CMK (cell line): ENCODE measurements at regions not wholly inside any gene's neighbourhood (a gene's known extent, or its start where the extent isn't known, plus 50 kb on each side); places are given as distances from the start of the nearest gene placed in this dataset.
"Not testable (repeated sequence)": the region's sequence is repeated elsewhere in the genome, so short reads cannot be mapped to it uniquely, and the experiment has no call there.

Experiments
- DNase-seq: peaks from one replicate; pipeline ENCODE4 v3.0.0-alpha.2; 2010; ENCODE audit warnings: low read depth

- DNase-seq: no peak
Measured at GRCh38 chr16:48997946-48998345, 283.7 kb downstream of the CBLN1 start.

DNA sequence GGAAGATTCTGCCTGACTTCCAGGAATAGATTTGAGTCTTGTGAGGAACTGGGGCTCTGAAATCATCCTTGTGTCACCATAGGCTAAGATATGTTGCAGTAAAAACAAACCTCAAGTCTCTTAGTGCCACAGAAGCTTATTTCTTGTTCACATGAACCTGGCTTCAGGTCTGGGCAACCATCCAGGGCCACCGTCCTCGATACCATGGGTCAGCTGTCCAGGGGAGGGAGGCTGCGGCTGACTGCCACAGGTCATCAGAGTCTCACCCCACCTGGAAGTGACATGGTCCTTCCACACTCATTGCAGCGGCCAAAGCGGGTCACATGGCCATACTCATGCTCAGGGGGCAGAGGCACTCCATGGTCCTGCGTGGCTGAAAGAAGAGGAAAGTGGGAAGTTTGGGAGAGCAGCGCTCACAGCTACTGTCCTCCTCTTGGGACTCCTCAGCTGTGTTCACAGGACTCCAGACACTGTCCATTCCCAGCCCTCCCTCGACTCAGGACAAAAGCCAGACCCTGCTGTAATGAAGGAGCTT is 284.5 kb downstream of the CBLN1 start:
- DNase-seq: no peak

GRCh38 chr16:48978501-48978900 is 303.1 kb downstream of the CBLN1 start:
- no peak for DNase-seq

- DNase-seq: no peak
Measured at GRCh38 chr16:48972236-48972635, 309.4 kb downstream of the CBLN1 start.

- DNase-seq: no peak
Measured at GRCh38 chr16:48971571-48972077, 310.0 kb downstream of the CBLN1 start.

DNA sequence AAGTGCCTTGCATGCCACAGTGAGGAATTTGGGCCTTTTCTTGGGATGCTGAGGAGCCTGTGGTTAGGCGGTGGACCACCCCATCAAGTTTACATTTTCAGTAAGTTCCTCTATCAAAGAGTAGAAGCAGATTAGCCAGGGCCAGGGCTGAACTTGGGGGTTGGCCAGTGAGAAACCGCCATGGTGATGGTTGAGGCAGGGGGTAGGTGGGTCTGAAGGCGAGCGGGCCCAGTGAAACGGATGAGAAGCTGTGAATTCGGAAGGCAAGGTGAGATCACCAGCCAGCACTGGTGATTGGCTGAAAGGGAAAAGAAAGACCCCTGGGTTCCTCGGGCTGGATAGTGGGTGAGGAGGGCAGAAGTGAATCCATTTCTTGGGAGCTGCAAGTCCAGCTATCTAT is 311.4 kb downstream of the CBLN1 start:
- DNase-seq: no peak

GRCh38 chr16:48969611-48970010 is 312.0 kb downstream of the CBLN1 start:
- DNase-seq: no peak

DNA sequence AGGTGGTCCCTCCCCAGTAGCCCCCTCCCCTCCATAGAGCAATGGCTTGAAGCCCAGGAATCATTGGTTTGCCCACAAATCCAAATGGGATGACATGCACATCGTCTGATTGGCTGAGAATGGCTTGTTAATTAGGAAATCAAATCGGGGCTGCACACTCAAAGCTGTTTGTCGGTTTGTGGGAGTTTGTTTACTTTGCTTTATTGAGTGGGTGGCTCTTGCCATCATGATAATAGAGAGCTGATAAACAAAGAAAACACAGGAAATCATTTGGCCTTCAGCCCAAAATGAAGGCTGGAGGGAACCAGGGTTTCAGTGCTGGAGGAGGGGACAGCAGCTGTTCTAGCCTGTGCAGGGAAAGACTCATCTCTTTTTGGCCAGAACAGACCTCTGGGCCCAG is 316.3 kb downstream of the CBLN1 start:
- no peak for DNase-seq

GRCh38 chr16:48963901-48964615 is 317.6 kb downstream of the CBLN1 start:
- no peak for DNase-seq

DNA sequence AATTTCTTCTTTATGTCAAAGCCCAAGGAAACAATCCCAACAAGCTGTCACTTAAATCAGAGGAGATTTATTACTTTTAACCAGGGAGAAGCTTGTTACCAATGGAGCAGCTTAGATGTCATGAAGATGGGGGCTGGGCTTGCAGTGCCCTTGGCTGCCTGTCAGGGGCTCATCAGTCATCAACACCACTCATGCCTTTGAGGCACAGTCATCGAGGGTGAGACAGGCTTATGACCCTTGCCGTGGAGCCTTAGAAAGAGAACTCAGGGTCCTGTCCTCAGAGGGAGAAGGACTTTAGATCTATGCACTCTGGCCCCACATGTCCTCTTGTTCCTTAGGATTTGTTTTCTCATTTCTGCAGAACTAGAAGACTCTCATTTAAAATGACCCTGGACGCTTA is 318.3 kb downstream of the CBLN1 start:
- DNase-seq: no peak

- no peak for DNase-seq
Measured at GRCh38 chr16:48961546-48961945, 320.1 kb downstream of the CBLN1 start.

- DNase-seq: no peak
Measured at GRCh38 chr16:48960830-48961229, 320.8 kb downstream of the CBLN1 start.

- DNase-seq: no peak
Measured at GRCh38 chr16:48959747-48960146, 321.9 kb downstream of the CBLN1 start.

DNA sequence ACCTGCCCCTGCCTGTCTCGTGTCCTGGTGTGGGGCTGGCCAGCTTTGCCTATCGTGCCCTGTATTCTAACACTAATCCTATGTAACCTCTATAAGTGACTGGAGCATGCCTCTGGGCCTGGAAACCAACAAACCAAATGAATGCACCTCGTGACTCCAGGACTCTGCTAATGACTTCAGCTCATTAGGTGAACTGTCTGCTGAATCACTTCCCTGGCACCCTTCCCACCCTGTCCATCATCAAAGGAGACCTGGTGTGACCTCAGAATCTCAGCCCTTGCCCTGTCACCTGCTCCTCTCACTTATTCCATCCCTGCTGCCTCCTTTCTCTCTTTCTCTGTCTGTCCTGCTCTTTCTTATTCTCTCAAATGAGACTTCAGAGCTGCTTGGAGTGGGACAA is 322.4 kb downstream of the CBLN1 start:
- DNase-seq: no peak

DNA sequence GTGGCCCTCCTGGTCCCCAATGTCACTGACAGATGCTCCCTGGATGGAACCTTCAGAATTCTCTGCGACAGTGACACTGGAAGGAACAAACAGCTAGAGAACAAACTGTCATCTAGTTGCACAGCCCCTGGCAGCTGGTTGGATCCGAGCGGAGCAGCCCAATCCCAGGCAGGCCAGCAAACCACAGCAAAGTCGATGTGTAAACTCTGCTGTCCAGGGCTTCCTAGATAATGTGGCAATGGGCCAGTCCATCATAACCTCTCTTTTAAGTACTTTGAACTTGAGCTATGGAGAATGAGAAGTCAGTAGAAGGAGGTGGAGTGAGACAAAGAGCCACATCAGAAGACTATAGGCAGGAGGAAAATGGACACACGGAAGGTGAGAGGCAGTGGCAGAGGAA is 323.0 kb downstream of the CBLN1 start:
- DNase-seq: no peak

DNA sequence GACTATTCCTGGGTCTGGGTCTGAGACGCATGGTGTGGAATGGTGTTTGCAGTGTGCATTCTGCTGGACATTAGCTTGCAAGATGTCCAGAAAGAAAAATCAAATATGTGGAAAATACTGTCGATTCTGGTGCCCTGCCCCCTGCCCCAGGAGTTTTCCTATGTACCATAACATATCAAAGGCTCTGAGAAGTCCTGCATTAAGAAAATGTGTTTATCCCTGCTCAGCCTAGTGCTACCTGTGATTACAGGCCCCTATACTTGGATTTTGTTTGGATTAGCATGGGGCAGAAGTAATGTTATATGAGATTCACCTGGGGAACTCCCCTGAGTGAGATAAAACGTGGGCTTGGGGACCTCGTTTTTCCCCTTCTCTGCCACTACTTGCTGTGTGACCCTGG is 325.0 kb downstream of the CBLN1 start:
- no peak for DNase-seq

- no peak for DNase-seq
Measured at GRCh38 chr16:48955837-48956236, 325.8 kb downstream of the CBLN1 start.

DNA sequence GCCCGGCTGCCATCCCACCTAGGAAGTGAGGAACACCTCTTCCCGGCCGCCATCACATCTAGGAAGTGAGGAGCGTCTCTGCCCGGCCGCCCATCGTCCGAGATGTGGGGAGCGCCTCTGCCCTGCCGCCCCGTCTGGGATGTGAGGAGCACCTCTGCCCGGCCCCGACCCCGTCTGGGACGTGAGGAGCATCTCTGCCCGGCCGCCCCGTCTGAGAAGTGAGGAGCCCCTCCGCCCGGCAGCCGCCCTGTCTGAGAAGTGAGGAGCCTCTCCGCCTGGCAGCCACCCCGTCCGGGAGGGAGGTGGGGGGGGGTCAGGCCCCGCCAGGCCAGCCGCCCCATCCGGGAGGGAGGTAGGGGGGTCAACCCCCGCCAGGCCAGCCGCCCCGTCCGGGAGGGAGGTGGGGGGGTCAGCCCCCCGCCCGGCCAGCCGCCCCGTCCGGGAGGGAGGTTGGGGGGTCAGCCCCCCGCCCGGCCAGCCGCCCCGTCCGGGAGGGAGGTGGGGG is 330.0 kb downstream of the CBLN1 start:
- DNase-seq: not testable (repeated sequence)

DNA sequence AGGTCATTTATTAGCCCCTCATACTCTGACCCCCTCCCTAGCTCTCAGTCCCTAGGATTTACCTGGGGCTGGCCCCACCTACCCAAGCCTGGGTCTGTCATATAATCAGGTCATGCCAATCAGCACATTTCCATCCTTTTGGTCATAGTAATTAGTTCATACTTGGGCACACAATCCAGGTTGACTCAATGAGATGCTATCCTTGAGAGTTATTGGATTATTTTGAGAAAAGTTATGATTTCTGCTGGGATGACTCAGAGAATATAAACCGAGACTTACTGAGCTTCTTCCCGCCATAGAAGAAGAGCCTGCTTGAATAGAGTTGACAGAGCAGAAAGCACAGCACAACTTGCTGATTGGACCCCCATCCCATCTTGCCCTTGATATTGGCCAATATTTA is 331.5 kb downstream of the CBLN1 start:
- DNase-seq: no peak

DNA sequence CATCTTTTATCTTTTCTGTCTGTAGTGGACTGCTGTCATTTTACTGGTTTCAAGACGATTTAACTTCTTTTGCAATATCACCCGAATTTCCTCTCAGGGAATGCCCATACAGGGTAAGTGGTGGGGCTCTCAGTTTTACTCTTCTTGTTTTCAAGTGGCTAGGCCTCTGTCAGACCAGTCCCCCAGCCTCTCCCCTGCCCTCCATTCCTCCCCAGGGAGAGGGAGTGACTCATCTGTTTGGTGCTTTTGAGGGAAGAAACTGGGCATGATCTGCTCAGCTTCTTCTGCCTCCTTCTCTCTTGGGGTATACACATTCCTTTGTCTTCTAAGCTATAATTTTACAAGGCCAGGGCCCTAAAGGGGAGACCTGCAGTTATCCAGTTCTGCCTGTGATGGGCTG is 332.0 kb downstream of the CBLN1 start:
- no peak for DNase-seq

GRCh38 chr16:48948911-48949310 is 332.7 kb downstream of the CBLN1 start:
- DNase-seq: no peak

DNA sequence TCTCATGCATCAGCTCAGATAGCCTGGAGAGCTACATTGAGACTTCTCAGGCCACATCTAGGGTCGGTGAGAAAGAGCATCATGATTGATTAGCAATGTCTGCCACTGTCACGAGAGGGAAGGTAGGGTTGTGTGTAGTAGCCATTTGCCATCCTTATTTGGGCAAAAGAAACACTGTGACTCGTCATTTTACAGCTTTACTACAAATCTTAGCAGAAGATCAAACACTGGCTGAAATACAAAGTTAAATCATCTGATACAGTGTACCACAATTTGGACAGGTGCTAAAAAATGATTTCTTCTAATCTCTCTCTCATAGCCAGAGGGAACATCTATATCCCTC is 334.3 kb downstream of the CBLN1 start:
- no peak for DNase-seq

GRCh38 chr16:48946686-48947370 is 334.8 kb downstream of the CBLN1 start:
- no peak for DNase-seq
